OCI-LY7 (cell line): ENCODE measurements at regions not wholly inside any gene's neighbourhood (a gene's known extent, or its start where the extent isn't known, plus 50 kb on each side); places are given as distances from the start of the nearest gene placed in this dataset.

Experiments
- EZH2phosphoT487 ChIP-seq: fragments of 200-600 bp; sonication (generic); IDR thresholded peaks from 2 replicates; pipeline ENCODE4 v1.6.1; 2018; ENCODE audit warnings: low read depth, borderline replicate concordance, mild to moderate bottlenecking, mixed run types, antibody characterized with exemption, low read length, moderate library complexity, mixed read lengths
- TF ChIP-seq, protein P1 (sequence below): fragments of 200-600 bp; sonication (generic); conservative IDR thresholded peaks from 2 replicates; pipeline ENCODE4 v1.5.1; 2014; ENCODE audit warnings: mild to moderate bottlenecking, antibody characterized with exemption, low read length, moderate library complexity, mixed read lengths

DNA sequence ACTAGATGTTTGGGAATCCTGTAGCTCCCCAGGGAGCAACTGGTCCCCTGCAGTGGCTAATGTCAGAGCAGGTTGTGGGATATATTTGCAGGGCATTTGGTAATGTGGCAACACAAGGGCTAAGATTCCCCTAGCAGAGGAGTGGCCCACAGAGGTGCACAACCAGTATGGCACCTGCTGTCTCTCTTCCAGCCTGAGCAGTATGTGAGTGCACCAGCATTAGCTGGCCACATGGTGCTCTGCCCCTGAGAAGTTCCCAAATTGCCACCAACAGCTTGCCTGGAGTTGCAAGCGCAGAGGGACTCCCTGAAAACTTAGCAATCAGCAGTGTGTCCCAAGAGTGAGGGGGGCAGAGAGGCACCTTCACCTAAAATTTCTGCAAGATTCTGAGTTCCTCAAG lies 53.2 kb upstream of the SNCAIP start:
- no peak for TF ChIP-seq EZH2phosphoT487
- TF ChIP-seq, protein P1, sequence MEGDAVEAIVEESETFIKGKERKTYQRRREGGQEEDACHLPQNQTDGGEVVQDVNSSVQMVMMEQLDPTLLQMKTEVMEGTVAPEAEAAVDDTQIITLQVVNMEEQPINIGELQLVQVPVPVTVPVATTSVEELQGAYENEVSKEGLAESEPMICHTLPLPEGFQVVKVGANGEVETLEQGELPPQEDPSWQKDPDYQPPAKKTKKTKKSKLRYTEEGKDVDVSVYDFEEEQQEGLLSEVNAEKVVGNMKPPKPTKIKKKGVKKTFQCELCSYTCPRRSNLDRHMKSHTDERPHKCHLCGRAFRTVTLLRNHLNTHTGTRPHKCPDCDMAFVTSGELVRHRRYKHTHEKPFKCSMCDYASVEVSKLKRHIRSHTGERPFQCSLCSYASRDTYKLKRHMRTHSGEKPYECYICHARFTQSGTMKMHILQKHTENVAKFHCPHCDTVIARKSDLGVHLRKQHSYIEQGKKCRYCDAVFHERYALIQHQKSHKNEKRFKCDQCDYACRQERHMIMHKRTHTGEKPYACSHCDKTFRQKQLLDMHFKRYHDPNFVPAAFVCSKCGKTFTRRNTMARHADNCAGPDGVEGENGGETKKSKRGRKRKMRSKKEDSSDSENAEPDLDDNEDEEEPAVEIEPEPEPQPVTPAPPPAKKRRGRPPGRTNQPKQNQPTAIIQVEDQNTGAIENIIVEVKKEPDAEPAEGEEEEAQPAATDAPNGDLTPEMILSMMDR = no peak
